ENCODE measurements at regions not wholly inside any gene's neighbourhood (a gene's known extent, or its start where the extent isn't known, plus 50 kb on each side); places are given as distances from the start of the nearest gene placed in this dataset.

DNA sequence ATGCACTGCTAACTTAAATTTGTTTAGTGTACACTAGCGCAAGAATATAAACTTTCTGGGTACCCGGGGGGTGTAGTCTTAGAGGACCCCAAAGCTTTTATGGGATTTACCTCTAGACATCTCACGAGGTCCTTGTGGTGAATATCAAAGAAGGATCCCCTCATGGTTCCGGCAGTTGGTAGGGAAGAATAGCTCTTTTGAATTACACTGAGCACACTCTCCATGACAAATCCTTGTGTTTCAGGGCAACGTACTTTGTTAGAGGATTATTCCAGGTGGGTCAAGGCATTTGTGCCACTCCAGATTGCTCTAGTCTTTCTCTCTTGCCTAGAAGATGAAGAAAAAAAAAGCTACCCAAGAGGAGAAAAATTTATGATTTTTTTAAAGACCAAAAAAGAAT is 387.6 kb downstream of the PDHA2 start:
- TF ChIP-seq, protein P1, sequence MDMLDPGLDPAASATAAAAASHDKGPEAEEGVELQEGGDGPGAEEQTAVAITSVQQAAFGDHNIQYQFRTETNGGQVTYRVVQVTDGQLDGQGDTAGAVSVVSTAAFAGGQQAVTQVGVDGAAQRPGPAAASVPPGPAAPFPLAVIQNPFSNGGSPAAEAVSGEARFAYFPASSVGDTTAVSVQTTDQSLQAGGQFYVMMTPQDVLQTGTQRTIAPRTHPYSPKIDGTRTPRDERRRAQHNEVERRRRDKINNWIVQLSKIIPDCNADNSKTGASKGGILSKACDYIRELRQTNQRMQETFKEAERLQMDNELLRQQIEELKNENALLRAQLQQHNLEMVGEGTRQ (IDR thresholded peaks at IDR 0.05; ENCODE audit: low read depth, low read length): no peak
- TF ChIP-seq POLR2A (IDR thresholded peaks at IDR 0.05; ENCODE audit: low read depth, low read length) (no peak), SMC3 (IDR thresholded peaks at IDR 0.05; ENCODE audit: low read depth, low read length) (no peak), RAD21 (IDR thresholded peaks at IDR 0.05; ENCODE audit: low read length) (no peak), BHLHE40 (IDR thresholded peaks at IDR 0.05; ENCODE audit: low read depth, low read length) (no peak), CHD1 (IDR thresholded peaks at IDR 0.05; ENCODE audit: low read depth, low read length) (no peak), CEBPB (IDR thresholded peaks at IDR 0.05; ENCODE audit: low read depth, low read length) (no peak), MAZ (IDR thresholded peaks at IDR 0.05; ENCODE audit: borderline replicate concordance, low read depth, low read length) (no peak), FOS (IDR thresholded peaks at IDR 0.05; ENCODE audit: low read depth, low read length) (no peak), MAFK (IDR thresholded peaks at IDR 0.05; ENCODE audit: low read depth, low read length) (no peak)
- TF ChIP-seq, protein P2, sequence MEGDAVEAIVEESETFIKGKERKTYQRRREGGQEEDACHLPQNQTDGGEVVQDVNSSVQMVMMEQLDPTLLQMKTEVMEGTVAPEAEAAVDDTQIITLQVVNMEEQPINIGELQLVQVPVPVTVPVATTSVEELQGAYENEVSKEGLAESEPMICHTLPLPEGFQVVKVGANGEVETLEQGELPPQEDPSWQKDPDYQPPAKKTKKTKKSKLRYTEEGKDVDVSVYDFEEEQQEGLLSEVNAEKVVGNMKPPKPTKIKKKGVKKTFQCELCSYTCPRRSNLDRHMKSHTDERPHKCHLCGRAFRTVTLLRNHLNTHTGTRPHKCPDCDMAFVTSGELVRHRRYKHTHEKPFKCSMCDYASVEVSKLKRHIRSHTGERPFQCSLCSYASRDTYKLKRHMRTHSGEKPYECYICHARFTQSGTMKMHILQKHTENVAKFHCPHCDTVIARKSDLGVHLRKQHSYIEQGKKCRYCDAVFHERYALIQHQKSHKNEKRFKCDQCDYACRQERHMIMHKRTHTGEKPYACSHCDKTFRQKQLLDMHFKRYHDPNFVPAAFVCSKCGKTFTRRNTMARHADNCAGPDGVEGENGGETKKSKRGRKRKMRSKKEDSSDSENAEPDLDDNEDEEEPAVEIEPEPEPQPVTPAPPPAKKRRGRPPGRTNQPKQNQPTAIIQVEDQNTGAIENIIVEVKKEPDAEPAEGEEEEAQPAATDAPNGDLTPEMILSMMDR (conservative IDR thresholded peaks at IDR 0.05; ENCODE audit: low read depth, low read length): no peak
